ENCODE measurements at regions not wholly inside any gene's neighbourhood (a gene's known extent, or its start where the extent isn't known, plus 50 kb on each side); places are given as distances from the start of the nearest gene placed in this dataset.

DNA sequence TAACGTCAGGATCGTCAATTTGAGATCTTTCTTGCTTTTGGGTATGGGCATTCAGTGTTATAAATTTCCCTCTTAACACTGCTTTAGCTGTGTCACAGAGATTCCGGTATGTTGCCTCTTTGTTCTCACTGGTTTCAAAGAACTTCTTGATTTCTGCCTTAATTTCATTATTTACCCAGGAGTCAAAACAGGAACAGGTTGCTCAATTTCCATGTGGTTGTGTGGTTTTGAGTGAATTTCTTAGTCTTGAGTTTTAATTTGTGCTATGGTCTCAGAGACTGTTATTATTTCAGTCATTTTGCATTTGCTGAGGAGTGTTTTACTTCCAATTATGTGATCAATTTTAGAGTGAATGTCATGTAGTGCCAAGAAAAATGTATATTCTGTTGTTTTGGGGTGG, 153.1 kb downstream of the PCDH17 start:
- TF ChIP-seq, protein P1, sequence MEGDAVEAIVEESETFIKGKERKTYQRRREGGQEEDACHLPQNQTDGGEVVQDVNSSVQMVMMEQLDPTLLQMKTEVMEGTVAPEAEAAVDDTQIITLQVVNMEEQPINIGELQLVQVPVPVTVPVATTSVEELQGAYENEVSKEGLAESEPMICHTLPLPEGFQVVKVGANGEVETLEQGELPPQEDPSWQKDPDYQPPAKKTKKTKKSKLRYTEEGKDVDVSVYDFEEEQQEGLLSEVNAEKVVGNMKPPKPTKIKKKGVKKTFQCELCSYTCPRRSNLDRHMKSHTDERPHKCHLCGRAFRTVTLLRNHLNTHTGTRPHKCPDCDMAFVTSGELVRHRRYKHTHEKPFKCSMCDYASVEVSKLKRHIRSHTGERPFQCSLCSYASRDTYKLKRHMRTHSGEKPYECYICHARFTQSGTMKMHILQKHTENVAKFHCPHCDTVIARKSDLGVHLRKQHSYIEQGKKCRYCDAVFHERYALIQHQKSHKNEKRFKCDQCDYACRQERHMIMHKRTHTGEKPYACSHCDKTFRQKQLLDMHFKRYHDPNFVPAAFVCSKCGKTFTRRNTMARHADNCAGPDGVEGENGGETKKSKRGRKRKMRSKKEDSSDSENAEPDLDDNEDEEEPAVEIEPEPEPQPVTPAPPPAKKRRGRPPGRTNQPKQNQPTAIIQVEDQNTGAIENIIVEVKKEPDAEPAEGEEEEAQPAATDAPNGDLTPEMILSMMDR (conservative IDR thresholded peaks at IDR 0.05; ENCODE audit: low read depth, low read length), result no peak
- no peak for TF ChIP-seq EZH2 (IDR thresholded peaks at IDR 0.05; ENCODE audit: borderline replicate concordance, low read depth, low read length, poor library complexity, severe bottlenecking)

Data from A673 (cell line).